ENCODE measurements at regions not wholly inside any gene's neighbourhood (a gene's known extent, or its start where the extent isn't known, plus 50 kb on each side); places are given as distances from the start of the nearest gene placed in this dataset.
"Not testable (repeated sequence)": the region's sequence is repeated elsewhere in the genome, so short reads cannot be mapped to it uniquely, and the experiment has no call there.

DNA sequence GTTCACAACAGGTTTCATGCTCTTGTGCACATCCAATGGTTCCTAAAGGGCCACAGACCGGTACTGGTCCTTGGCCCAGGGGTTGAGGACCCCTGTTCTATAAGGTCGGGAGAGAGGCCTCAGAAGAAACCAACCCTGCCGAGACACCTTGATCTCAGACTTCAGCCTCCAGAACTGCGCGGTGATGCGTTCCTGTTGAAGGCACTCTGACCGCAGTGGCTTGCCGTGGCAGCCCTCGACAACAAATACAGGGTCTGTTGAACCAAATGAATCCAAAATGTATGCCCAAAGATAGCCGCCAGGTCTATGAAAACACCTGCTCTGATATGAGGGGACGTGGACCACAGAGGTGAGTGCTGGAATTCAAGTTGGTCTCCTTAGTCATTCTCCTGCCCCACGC is 389.8 kb downstream of the SEC14L1 start:
- Histone ChIP-seq H3K9me3 (ENCODE audit: low read depth, low read length) (no peaks in the 10 kb centered on the region), H2AFZ (ENCODE audit: low read length) (no peak overlapping the region), H3K4me2 (ENCODE audit: insufficient read depth, low read length) (no peak overlapping the region), H3K27ac (ENCODE audit: low read depth, low read length) (no peak overlapping the region), H3K4me3 (ENCODE audit: insufficient read depth, low read length) (no peak overlapping the region), H4K20me1 (ENCODE audit: insufficient read depth, low read length) (no peaks in the 10 kb centered on the region), H3K79me2 (ENCODE audit: insufficient read depth, low read length) (no peaks in the 10 kb centered on the region), H3K27me3 (ENCODE audit: insufficient read depth, low read length) (peaks cover 32% of the 10 kb centered on the region), H3K4me1 (ENCODE audit: insufficient read depth, low read length) (peaks cover 3% of the 10 kb centered on the region), H3K36me3 (ENCODE audit: insufficient read depth, low read length) (no peaks in the 10 kb centered on the region)
- DNase-seq (ENCODE audit: insufficient read length, low spot score, missing footprints) = no peak
- TF ChIP-seq, protein P1, sequence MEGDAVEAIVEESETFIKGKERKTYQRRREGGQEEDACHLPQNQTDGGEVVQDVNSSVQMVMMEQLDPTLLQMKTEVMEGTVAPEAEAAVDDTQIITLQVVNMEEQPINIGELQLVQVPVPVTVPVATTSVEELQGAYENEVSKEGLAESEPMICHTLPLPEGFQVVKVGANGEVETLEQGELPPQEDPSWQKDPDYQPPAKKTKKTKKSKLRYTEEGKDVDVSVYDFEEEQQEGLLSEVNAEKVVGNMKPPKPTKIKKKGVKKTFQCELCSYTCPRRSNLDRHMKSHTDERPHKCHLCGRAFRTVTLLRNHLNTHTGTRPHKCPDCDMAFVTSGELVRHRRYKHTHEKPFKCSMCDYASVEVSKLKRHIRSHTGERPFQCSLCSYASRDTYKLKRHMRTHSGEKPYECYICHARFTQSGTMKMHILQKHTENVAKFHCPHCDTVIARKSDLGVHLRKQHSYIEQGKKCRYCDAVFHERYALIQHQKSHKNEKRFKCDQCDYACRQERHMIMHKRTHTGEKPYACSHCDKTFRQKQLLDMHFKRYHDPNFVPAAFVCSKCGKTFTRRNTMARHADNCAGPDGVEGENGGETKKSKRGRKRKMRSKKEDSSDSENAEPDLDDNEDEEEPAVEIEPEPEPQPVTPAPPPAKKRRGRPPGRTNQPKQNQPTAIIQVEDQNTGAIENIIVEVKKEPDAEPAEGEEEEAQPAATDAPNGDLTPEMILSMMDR (IDR thresholded peaks at IDR 0.05; ENCODE audit: extremely low read depth, low read depth, low read length) = no peak

DNA sequence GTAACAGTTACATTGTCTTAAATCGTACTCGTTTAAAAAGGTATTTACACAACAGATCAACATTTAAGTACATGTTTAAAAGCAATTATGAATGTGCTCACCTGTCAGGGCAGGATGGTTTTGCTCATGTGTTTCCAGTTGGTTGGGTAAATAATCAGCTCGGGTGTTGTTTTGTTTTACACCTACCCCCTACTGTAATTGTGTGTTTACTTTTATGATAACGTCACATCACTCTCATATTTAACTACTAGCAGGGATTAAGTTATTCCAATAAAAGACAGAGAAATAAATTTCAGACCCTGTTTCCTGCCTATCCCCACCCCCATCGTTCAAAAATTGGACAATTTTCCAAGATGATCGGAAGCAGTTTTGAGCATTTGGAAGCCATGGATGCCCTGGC is 390.2 kb downstream of the SEC14L1 start:
- no peak overlapping the region for H3K4me3 ChIP-seq (ENCODE audit: insufficient read depth, low read length)
- H4K20me1 ChIP-seq (ENCODE audit: insufficient read depth, low read length) = no peaks in the 10 kb centered on the region
- H3K27ac ChIP-seq (ENCODE audit: low read depth, low read length) = no peak overlapping the region
- H3K36me3 ChIP-seq (ENCODE audit: insufficient read depth, low read length) = no peaks in the 10 kb centered on the region
- TF ChIP-seq, protein P1 (IDR thresholded peaks at IDR 0.05; ENCODE audit: extremely low read depth, low read depth, low read length) = no peak
- H2AFZ ChIP-seq (ENCODE audit: low read length) = no peak overlapping the region
- peaks cover 3% of the 10 kb centered on the region for H3K4me1 ChIP-seq (ENCODE audit: insufficient read depth, low read length)
- DNase-seq (ENCODE audit: insufficient read length, low spot score, missing footprints) = no peak
- no peaks in the 10 kb centered on the region for H3K79me2 ChIP-seq (ENCODE audit: insufficient read depth, low read length)
- peaks cover 35% of the 10 kb centered on the region for H3K27me3 ChIP-seq (ENCODE audit: insufficient read depth, low read length)
- H3K9me3 ChIP-seq (ENCODE audit: low read depth, low read length) = no peaks in the 10 kb centered on the region
- H3K4me2 ChIP-seq (ENCODE audit: insufficient read depth, low read length) = no peak overlapping the region

DNA sequence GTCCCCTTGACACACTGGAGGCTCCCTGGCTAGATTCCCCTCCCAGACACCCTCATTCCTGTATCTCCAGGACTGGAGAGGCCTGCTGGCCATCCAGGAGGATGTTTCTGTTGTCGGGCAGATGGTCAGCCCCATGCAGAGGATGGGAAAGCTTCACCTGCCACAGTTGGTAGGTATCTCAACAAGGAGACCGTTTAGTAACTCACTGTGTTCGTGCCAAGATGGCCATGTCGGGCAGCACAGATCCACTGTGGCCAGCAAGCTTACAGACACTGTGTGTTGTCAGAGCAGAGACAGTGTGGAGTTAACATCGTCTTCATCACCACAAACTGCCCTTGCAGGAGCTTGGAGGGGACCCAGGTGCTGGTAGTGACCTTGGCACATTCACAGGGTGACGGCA is 390.9 kb downstream of the SEC14L1 start:
- DNase-seq (ENCODE audit: insufficient read length, low spot score, missing footprints) = no peak
- TF ChIP-seq, protein P1 (IDR thresholded peaks at IDR 0.05; ENCODE audit: extremely low read depth, low read depth, low read length) = no peak
- no peak overlapping the region for H3K4me3 ChIP-seq (ENCODE audit: insufficient read depth, low read length)

DNA sequence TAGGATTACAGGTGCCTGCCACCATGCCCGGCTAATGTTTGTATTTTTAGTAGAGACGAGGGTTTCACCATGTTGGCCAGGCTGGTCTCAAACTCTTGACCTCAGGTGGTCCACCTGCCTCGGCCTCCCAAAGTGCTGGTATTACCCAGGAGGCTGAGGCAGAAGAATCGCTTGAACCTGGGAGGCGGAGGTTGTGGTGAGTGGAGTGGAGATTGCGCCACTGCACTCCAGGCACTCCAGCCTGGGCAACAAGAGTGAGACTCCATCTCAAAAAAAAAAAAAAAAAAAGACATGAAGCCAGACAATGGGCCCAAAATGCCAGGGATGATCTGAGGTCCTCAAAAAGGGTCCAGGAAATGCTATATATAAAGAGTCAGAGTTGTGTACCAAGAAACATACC is 392.9 kb downstream of the SEC14L1 start:
- not testable (repeated sequence) for H3K9me3 ChIP-seq (ENCODE audit: low read depth, low read length); H2AFZ ChIP-seq (ENCODE audit: low read length); H4K20me1 ChIP-seq (ENCODE audit: insufficient read depth, low read length); H3K79me2 ChIP-seq (ENCODE audit: insufficient read depth, low read length); H3K4me1 ChIP-seq (ENCODE audit: insufficient read depth, low read length); H3K4me2 ChIP-seq (ENCODE audit: insufficient read depth, low read length); H3K36me3 ChIP-seq (ENCODE audit: insufficient read depth, low read length); DNase-seq (ENCODE audit: insufficient read length, low spot score, missing footprints); H3K27ac ChIP-seq (ENCODE audit: low read depth, low read length); H3K4me3 ChIP-seq (ENCODE audit: insufficient read depth, low read length)
- peaks cover 36% of the 10 kb centered on the region for H3K27me3 ChIP-seq (ENCODE audit: insufficient read depth, low read length)

More for the DNA sequence above, 390.9 kb downstream of the SEC14L1 start:
- Histone ChIP-seq H3K27ac (ENCODE audit: low read depth, low read length) (no peak overlapping the region), H3K36me3 (ENCODE audit: insufficient read depth, low read length) (no peaks in the 10 kb centered on the region), H3K4me1 (ENCODE audit: insufficient read depth, low read length) (peaks cover 2% of the 10 kb centered on the region), H4K20me1 (ENCODE audit: insufficient read depth, low read length) (no peaks in the 10 kb centered on the region), H3K27me3 (ENCODE audit: insufficient read depth, low read length) (peaks cover 36% of the 10 kb centered on the region), H2AFZ (ENCODE audit: low read length) (no peak overlapping the region), H3K4me2 (ENCODE audit: insufficient read depth, low read length) (no peak overlapping the region), H3K9me3 (ENCODE audit: low read depth, low read length) (no peaks in the 10 kb centered on the region), H3K79me2 (ENCODE audit: insufficient read depth, low read length) (no peaks in the 10 kb centered on the region)
